ENCODE measurements at regions not wholly inside any gene's neighbourhood (a gene's known extent, or its start where the extent isn't known, plus 50 kb on each side); places are given as distances from the start of the nearest gene placed in this dataset.

DNA sequence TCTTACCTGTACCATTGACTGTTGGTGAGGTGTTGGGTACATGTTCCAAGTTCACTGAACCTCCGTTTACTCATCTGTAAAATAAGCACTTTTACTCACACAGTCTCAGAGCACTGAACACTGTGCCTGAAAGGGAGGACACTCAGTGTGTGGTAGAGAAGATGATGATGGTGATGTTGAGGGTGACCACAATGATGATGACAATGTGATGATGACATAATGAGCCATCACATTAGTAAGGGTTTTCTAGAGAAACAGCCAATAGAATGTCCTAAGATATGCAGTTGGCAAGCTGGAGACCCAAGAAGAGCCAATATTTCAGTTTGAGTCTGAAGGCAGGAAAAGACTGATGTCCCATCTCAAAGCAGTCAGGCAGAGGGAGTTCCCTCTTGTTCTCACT is 315.4 kb upstream of the IGFBP7 start:
- no peak for DNase-seq (ENCODE audit: low read depth in 2 of 2)

DNA sequence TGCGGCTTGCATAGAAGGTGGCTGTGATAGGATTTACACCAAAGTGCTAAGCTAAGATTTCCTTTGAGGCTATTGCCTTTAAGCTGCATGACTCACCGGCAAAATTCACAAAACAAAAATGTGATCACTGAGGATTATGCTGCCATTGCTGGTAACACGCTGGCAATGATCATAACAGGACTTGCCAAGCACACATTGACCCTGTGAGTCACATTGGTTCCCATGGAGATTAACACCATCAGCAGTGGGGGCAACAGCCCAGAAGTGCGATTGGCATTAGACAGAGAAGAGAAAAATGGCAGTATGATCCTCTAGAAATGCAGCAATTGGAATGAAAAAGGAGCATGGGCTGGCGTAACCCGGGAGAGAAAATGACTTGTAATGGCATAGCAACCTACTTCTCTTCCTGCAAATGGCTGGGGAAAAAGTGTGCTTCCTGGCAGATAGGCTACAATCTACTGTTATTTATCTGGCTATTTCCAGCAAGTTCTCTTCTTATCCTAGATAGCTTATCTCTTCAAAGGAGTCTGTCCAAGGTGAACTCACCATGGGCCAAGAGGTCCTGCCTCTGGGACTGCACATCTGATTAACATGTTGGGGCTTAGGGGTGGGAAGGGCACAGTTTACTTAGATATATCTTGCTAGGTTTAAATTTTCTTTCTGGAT is 314.2 kb upstream of the IGFBP7 start:
- peak in 1 of 2 donors; percentile 9 for DNase-seq (ENCODE audit: low read depth in 2 of 2)

DNA sequence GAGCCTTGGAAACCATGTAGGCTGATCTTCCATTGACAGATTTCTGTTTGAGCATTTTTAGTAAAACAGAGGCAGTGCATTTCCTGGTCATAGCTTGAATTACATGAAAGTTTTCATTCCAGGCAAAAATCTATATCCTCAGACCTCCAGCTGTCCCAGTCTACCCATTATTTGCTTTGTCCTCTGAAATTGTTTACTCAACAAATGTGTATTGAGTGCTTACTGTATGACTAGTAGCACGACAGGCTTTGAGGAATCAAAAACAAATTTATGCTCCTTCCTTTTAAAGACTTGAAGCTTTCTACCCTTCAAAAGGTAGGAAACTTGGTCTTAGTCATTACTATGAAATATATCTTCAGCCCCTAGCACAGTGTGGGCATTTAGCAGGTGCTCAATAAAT is 307.9 kb upstream of the IGFBP7 start:
- DNase-seq (ENCODE audit: low read depth in 2 of 2) = no peak

DNA sequence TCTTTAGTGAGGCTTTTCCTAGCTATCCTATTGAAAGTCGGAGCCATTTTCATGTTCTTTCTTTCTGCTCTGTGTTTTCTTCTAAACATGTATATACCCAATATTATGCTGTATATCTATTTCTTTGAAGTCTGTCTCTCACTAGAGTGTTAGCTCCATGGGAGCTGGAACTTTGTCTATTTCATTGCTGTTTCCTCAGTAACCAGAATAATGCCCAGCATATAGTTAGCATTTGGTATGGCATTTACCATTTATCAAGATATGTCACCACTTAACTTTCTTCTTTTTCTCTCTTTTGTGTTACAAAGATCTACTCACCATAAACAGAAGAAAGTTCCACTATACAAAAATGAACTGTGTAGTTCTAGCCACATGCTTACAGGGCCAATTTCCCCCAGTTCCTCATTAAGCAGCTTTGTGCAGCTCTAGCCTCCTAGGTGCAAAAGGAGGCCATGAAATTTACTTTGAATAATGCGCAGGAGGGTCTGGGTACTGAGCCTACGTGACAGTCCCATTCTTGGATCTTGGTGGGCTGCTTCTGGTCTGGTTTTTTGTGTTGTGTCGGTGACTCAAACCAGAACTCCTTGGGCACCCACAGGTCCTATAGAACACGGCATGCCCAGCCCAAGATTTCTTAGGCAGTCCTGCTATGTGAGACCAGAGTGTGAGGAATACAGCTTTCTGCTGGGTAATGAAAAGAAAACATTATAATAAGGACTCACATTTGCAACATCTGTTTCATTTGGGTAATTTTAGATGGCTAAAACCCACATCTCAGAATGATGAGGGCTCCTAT is 302.3 kb upstream of the IGFBP7 start:
- no peak for DNase-seq (ENCODE audit: low read depth in 2 of 2)

DNA sequence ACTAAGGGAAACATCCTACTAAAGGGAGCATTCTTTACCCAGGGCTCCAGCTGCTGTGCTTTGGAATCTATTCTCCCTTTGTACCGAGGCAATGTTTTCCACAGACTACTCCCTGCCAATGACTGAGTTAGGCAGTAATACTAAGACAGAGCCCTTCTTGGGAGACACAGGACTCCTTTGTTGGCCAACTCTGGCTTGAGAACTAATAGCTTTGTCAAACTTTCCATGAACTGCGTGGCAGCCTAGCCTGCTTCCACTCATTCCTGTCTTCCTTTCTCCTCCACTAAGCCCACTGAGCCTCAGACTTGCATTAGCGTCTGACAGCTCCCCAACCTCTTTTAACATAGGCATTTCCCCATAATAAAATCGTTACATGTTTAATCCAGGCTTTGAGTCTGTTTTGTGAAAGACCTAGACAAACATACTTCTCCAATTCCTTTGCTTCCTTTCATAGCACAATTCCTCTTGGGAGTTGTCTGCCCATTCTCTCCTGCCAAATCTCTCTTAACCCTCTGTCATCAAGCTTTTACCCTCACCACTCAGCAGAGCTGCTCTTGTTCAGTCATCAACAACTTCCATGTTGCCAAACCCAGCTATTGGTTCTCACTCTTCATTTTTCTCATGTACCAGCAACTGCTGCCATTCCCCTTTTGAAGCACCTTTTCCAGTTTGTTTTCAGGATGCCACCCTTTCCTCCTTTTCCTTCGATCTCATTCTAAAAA is 300.3 kb upstream of the IGFBP7 start:
- DNase-seq (ENCODE audit: low read depth in 2 of 2) = no peak

DNA sequence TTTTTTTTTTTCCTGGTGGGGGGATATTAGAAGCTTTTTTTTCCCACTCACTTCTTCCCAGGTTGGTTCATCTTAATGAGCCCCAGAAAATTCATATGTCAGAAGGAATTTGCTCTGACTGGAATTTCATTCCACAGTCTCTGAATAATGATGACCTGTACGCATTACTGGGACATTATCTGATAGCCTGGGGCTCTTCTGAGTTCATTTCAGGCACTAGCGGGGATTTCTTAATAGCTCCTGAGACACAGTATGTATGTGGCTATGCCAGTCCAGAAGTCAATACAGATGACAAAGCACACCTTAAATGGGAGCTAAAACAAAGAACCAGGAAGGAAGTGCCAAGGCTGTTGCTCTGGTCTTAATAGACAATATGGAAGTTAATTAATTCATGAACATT is 295.2 kb upstream of the IGFBP7 start:
- DNase-seq (ENCODE audit: low read depth in 2 of 2) = no peak

GRCh38 chr4:57404483-57404882 is 294.3 kb upstream of the IGFBP7 start:
- no peak for DNase-seq (ENCODE audit: low read depth in 2 of 2)

- no peak for DNase-seq (ENCODE audit: low read depth in 2 of 2)
These were observed 293.4 kb upstream of the IGFBP7 start for GRCh38 chr4:57403591-57403990.

DNA sequence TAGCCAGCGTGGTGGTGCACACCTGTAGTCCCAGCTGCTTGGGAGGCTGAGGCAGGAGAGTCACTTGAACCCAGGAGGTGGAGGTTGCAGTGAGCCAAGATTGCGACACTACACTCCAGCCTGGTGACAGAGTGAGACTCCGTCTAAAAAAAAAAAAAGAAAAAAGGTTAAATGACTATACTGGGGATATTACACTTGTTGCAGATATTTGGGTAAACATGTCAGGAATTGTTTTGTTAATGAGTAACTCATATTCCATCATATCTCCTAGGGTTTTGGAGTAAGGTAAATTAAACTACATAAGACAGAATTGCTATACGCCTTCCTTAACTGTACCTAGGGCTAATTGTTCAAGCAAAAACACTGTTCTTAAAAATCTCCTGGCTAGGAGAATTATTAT is 291.4 kb upstream of the IGFBP7 start:
- DNase-seq (ENCODE audit: low read depth in 2 of 2) = no peak

GRCh38 chr4:57378766-57379165 is 268.6 kb upstream of the IGFBP7 start:
- DNase-seq (ENCODE audit: low read depth in 2 of 2) = no peak

DNA sequence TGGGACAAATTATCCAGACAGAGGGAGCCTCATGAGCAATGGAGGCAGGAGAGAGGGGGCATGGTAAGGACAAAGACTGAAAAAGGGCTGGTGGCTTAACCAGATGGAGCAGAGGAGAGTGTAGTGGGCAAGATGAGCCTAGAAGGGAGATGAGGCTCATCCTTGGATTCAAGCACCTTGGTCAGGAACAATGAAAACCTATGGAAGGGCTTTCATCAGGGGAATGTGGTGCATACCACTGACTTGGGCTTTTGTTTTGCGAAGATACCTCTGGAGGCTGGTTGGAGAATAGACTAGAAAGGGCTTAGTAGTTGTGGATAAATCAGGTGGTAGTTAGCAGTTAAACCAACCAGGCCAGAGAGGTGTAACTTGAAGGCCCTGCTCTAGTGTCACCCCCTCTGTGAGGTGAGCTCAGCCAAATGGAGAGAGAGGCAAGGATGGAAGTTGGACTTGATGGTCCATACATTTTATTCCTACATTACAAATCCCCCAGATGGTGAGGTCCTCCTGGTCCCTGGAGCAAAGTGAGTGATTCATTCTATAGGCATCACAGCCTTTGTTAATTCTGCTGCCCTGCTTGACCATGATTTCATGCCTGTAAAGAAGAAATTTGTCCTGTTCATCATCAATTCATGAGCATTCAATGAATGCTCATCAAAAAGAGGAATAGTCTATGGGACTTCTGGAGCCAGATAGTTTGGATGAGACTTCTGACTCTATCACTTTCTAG is 264.8 kb upstream of the IGFBP7 start:
- no peak for DNase-seq (ENCODE audit: low read depth in 2 of 2)

DNA sequence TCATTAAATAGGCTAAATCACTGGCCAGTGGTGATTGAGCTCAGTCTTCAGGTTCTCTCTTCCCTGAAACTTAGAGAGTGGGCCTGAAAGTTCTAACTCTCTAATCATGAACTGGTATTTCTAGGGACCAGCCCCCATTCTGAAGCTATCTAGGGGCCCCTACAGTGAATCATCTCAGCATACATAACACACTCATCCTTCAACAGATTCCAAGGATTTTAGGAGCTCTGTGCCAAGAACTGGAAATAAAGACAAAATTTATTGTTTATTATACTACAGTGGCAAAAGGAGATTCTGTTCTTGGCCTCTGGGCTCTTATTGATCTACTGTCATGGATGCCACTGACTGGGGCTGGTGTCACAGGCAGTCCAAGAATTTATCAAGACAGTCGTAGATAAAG is 263.8 kb upstream of the IGFBP7 start:
- no peak for DNase-seq (ENCODE audit: low read depth in 2 of 2)

DNA sequence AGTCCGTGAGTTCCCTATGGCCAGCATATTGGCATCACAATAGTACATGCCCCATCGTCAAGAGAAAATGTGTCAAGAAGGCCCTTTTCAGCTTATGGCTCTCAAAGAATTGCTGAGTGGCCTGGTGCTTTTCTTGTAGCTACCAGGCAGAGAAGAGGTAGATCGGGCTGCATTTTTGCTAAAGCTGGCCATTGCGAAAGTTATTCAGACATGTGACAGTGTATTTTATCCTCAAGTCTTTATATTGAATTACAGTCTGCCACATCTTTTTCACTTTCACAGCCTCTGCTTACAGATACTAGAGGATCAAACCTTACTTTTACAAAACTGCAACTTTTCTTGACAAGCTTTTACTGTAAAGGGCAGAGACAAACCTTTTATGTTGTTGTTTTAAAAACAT is 261.5 kb upstream of the IGFBP7 start:
- no peak for DNase-seq (ENCODE audit: low read depth in 2 of 2)

DNA sequence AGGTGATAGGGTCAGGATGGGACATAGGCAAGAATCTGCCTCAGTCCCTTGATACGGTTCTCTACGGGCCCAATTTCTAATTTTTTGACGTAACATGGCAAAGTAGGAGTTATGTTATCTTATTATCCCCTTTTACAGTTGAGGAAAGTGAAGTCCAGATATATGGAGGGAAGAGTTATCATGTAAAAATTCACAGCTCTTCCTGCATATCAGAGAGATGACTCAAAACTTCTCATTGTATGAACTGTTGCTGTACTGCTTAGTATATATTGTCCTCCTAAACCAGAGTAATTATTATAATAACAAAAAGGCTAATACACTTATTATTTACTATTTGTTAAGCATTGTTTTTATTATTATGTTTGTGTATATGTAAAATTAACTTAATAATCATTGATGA is 260.5 kb upstream of the IGFBP7 start:
- no peak for DNase-seq (ENCODE audit: low read depth in 2 of 2)

DNA sequence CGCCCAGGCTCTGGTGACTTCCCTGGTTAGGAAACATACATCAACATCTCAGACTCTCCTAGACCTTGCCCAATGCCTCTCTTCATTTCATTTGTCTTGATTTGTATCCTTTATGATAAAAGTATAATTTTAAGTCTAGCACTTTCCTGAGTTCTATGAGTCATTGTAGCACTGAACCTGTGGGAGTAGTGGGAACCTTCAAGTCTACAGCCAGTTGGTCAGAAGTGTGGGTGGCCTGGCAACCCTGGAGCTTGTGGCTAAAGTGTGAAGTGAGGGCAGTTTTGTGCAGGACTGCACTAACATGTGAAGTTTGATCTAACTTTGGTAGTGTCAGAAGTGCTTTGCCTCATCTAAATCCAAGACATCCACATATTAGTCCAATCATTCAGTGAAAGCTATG is 259.3 kb upstream of the IGFBP7 start:
- no peak for DNase-seq (ENCODE audit: low read depth in 2 of 2)

GRCh38 chr4:57364255-57364654 is 254.1 kb upstream of the IGFBP7 start:
- DNase-seq (ENCODE audit: low read depth in 2 of 2) = no peak

DNA sequence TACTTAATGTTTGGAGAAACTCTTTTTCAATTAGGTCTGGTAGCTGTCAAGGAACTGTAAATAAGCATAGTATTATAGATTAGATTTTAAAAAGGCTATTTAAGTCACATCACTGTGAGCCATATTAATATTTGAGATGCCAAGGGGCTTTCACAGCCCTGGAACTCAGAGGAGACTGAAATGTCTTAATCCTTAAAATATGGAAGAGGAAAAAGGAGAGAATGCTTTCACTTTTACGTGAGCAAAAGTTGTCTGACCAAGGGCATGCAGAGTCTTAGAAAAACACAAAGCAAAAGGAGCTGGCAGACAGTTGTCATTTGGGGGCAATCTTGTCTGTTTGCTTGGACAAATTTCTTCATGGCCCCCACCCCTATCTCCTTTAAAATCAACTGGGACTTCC is 253.2 kb upstream of the IGFBP7 start:
- no peak for DNase-seq (ENCODE audit: low read depth in 2 of 2)

DNA sequence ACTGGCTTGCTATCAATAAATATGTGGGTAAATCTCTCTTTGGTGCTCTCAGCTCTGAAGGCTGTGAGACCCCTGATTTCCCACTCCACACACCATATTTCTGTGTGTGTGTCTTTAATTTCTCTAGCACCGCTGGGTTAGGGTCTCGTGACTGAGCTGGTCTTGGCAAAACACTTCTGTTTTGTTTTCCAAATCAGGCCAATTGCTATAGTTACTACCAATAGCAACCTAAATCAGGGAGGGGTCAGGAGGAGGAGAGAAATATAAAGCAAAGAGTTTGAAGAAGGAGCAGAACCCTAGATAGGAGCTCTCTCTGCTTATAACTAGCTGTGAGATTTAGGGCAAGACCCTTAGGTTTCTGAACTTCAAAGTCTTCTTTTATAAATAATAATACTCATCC is 250.5 kb upstream of the IGFBP7 start:
- DNase-seq (ENCODE audit: low read depth in 2 of 2) = no peak

GRCh38 chr4:57355101-57355665 is 245.0 kb upstream of the IGFBP7 start:
- no peak for DNase-seq (ENCODE audit: low read depth in 2 of 2)

- no peak for DNase-seq (ENCODE audit: low read depth in 2 of 2)
These were observed 241.5 kb upstream of the IGFBP7 start for GRCh38 chr4:57351731-57352130.

GRCh38 chr4:57344296-57344695 is 234.1 kb upstream of the IGFBP7 start:
- no peak for DNase-seq (ENCODE audit: low read depth in 2 of 2)

- no peak for DNase-seq (ENCODE audit: low read depth in 2 of 2)
These were observed 232.2 kb upstream of the IGFBP7 start for GRCh38 chr4:57342411-57342810.

All from dermis microvascular lymphatic vessel endothelial cell (primary cell).